Stimulated activated naive CD8-positive, alpha-beta T cell treated with anti-CD3 and anti-CD28 coated beads, Interleukin-15, amount 100 ng/mL, for 72 hours (primary cell): ENCODE measurements at regions not wholly inside any gene's neighbourhood (a gene's known extent, or its start where the extent isn't known, plus 50 kb on each side); places are given as distances from the start of the nearest gene placed in this dataset.

Experiments
- ATAC-seq: fragments of 150-1000 bp; cut with Tn5 transposase; 2 replicates; pipeline ENCODE4 v1.10.0; 2021; ENCODE audit warnings: mild to moderate bottlenecking, moderate library complexity
- DNase-seq, 2 donors: peaks; one replicate each; pipeline ENCODE4 v3.0.0; 2021 to 2022
- H3K27ac Mint-ChIP-seq, 2 donors: one replicate each; pipeline ENCODE4 v1.8.0; 2022; ENCODE audit warnings: mild to moderate bottlenecking in 2 of 2, mixed read lengths in 2 of 2, moderate library complexity in 2 of 2
- H3K27me3 Mint-ChIP-seq: one replicate; pipeline ENCODE4 v1.8.0; 2022; ENCODE audit warnings: mixed read lengths
- H3K4me1 Mint-ChIP-seq: one replicate; pipeline ENCODE4 v1.8.0; 2022; ENCODE audit warnings: mild to moderate bottlenecking, mixed read lengths
- H3K4me3 Mint-ChIP-seq, 2 donors: one replicate each; pipeline ENCODE4 v1.8.0; 2022; ENCODE audit warnings: mild to moderate bottlenecking in 2 of 2, mixed read lengths in 2 of 2, moderate library complexity in 1 of 2
- H3K9me3 Mint-ChIP-seq, 2 donors: one replicate each; pipeline ENCODE4 v1.8.0; 2022; ENCODE audit warnings: mixed read lengths in 2 of 2

GRCh38 chr3:176757429-176757828 lies 439.9 kb downstream of the TBL1XR1 start:
- Mint-ChIP-seq H3K4me3 (no peak overlapping the region), H3K27me3 (no peaks in the 10 kb centered on the region), H3K27ac (no peak overlapping the region), H3K9me3 (no peaks in the 10 kb centered on the region), H3K4me1 (no peaks in the 10 kb centered on the region)
- no peak for DNase-seq
- no peak for ATAC-seq

GRCh38 chr3:176755977-176756376 lies 441.3 kb downstream of the TBL1XR1 start:
- H3K27me3 Mint-ChIP-seq = no peaks in the 10 kb centered on the region
- no peak overlapping the region for H3K27ac Mint-ChIP-seq
- DNase-seq (no peak), ATAC-seq (no peak)
- H3K4me3 Mint-ChIP-seq = no peak overlapping the region
- H3K4me1 Mint-ChIP-seq = no peaks in the 10 kb centered on the region
- peaks cover 0 to 5% of the 10 kb centered on the region in 2 donors for H3K9me3 Mint-ChIP-seq

GRCh38 chr3:176755552-176755951 lies 441.7 kb downstream of the TBL1XR1 start:
- Mint-ChIP-seq H3K27ac (peak overlapping the region in 1 of 2 donors; percentile 6), H3K27me3 (no peaks in the 10 kb centered on the region), H3K4me3 (no peak overlapping the region), H3K9me3 (peaks cover 0 to 5% of the 10 kb centered on the region in 2 donors), H3K4me1 (no peaks in the 10 kb centered on the region)
- no peak for ATAC-seq
- DNase-seq = no peak

GRCh38 chr3:176741664-176742047 lies 455.6 kb downstream of the TBL1XR1 start:
- ATAC-seq (no peak), DNase-seq (no peak)
- H3K4me1 Mint-ChIP-seq = no peaks in the 10 kb centered on the region
- H3K27ac Mint-ChIP-seq = no peak overlapping the region
- H3K27me3 Mint-ChIP-seq = no peaks in the 10 kb centered on the region
- no peak overlapping the region for H3K4me3 Mint-ChIP-seq
- H3K9me3 Mint-ChIP-seq = no peaks in the 10 kb centered on the region

GRCh38 chr3:176740906-176741663 lies 456.2 kb downstream of the TBL1XR1 start:
- H3K4me1 Mint-ChIP-seq = no peaks in the 10 kb centered on the region
- H3K27ac Mint-ChIP-seq = no peak overlapping the region
- H3K27me3 Mint-ChIP-seq = no peaks in the 10 kb centered on the region
- H3K4me3 Mint-ChIP-seq = no peak overlapping the region
- DNase-seq (no peak), ATAC-seq (no peak)
- H3K9me3 Mint-ChIP-seq = no peaks in the 10 kb centered on the region

- Mint-ChIP-seq H3K9me3 (no peaks in the 10 kb centered on the region), H3K27me3 (no peaks in the 10 kb centered on the region), H3K4me1 (no peaks in the 10 kb centered on the region), H3K27ac (no peak overlapping the region), H3K4me3 (no peak overlapping the region)
- ATAC-seq = no peak
- no peak for DNase-seq
Measured at GRCh38 chr3:176739159-176739558, 458.1 kb downstream of the TBL1XR1 start.

- Mint-ChIP-seq H3K4me3 (no peak overlapping the region), H3K27me3 (no peaks in the 10 kb centered on the region), H3K9me3 (no peaks in the 10 kb centered on the region), H3K4me1 (no peaks in the 10 kb centered on the region), H3K27ac (no peak overlapping the region)
- ATAC-seq = no peak
- no peak for DNase-seq
Measured at GRCh38 chr3:176737480-176738110, 459.7 kb downstream of the TBL1XR1 start.

- H3K27me3 Mint-ChIP-seq = no peaks in the 10 kb centered on the region
- no peak overlapping the region for H3K27ac Mint-ChIP-seq
- H3K4me1 Mint-ChIP-seq = no peaks in the 10 kb centered on the region
- no peaks in the 10 kb centered on the region for H3K9me3 Mint-ChIP-seq
- no peak for DNase-seq
- no peak overlapping the region for H3K4me3 Mint-ChIP-seq
- no peak for ATAC-seq
Measured at GRCh38 chr3:176734146-176734545, 463.1 kb downstream of the TBL1XR1 start.

GRCh38 chr3:176724394-176724759 lies 472.9 kb downstream of the TBL1XR1 start:
- no peak overlapping the region for H3K27ac Mint-ChIP-seq
- ATAC-seq (no peak), DNase-seq (no peak)
- no peaks in the 10 kb centered on the region for H3K27me3 Mint-ChIP-seq
- no peaks in the 10 kb centered on the region for H3K4me1 Mint-ChIP-seq
- peaks cover 10 to 14% of the 10 kb centered on the region in 2 donors for H3K9me3 Mint-ChIP-seq
- H3K4me3 Mint-ChIP-seq = no peak overlapping the region

GRCh38 chr3:176723758-176724393 lies 473.4 kb downstream of the TBL1XR1 start:
- Mint-ChIP-seq H3K4me1 (no peaks in the 10 kb centered on the region), H3K4me3 (no peak overlapping the region), H3K27ac (no peak overlapping the region), H3K27me3 (no peaks in the 10 kb centered on the region), H3K9me3 (peaks cover 10 to 14% of the 10 kb centered on the region in 2 donors)
- ATAC-seq (no peak), DNase-seq (no peak)

- H3K9me3 Mint-ChIP-seq = no peaks in the 10 kb centered on the region
- no peak overlapping the region for H3K27ac Mint-ChIP-seq
- DNase-seq = no peak
- H3K27me3 Mint-ChIP-seq = no peaks in the 10 kb centered on the region
- no peak overlapping the region for H3K4me3 Mint-ChIP-seq
- no peak for ATAC-seq
- no peaks in the 10 kb centered on the region for H3K4me1 Mint-ChIP-seq
Measured at GRCh38 chr3:176714034-176714433, 483.2 kb downstream of the TBL1XR1 start.

GRCh38 chr3:176712191-176712590 lies 485.1 kb downstream of the TBL1XR1 start:
- Mint-ChIP-seq H3K27me3 (no peaks in the 10 kb centered on the region), H3K4me1 (no peaks in the 10 kb centered on the region), H3K27ac (no peak overlapping the region), H3K4me3 (no peak overlapping the region), H3K9me3 (no peaks in the 10 kb centered on the region)
- DNase-seq = no peak
- no peak for ATAC-seq

GRCh38 chr3:176699288-176699687 lies 498.0 kb downstream of the TBL1XR1 start:
- Mint-ChIP-seq H3K27me3 (no peaks in the 10 kb centered on the region), H3K4me1 (no peaks in the 10 kb centered on the region), H3K27ac (no peak overlapping the region), H3K4me3 (no peak overlapping the region), H3K9me3 (no peaks in the 10 kb centered on the region)
- ATAC-seq (no peak), DNase-seq (no peak)

GRCh38 chr3:176697284-176697889 lies 499.9 kb downstream of the TBL1XR1 start:
- DNase-seq (no peak), ATAC-seq (no peak)
- H3K4me1 Mint-ChIP-seq = no peaks in the 10 kb centered on the region
- H3K27ac Mint-ChIP-seq = no peak overlapping the region
- no peaks in the 10 kb centered on the region for H3K27me3 Mint-ChIP-seq
- H3K4me3 Mint-ChIP-seq = no peak overlapping the region
- H3K9me3 Mint-ChIP-seq = no peaks in the 10 kb centered on the region

- H3K27me3 Mint-ChIP-seq = no peaks in the 10 kb centered on the region
- DNase-seq (no peak), ATAC-seq (no peak)
- no peak overlapping the region for H3K27ac Mint-ChIP-seq
- no peaks in the 10 kb centered on the region for H3K4me1 Mint-ChIP-seq
- no peak overlapping the region for H3K4me3 Mint-ChIP-seq
- H3K9me3 Mint-ChIP-seq = no peaks in the 10 kb centered on the region
Measured at GRCh38 chr3:176696816-176697215, 500.5 kb downstream of the TBL1XR1 start.
